Stimulated activated CD8-positive, alpha-beta memory T cell treated with anti-CD3 and anti-CD28 coated beads, Interleukin-15, amount 100 ng/mL, for 24 hours (primary cell): ENCODE measurements at regions not wholly inside any gene's neighbourhood (a gene's known extent, or its start where the extent isn't known, plus 50 kb on each side); places are given as distances from the start of the nearest gene placed in this dataset.

Source experiments
- DNase-seq: peaks from one replicate; pipeline ENCODE4 v3.0.0-alpha.2; 2020; ENCODE audit warnings: low read depth

- DNase-seq: no peak
These were observed 209.4 kb downstream of the DTWD2 start for GRCh38 chr5:118778941-118779340.

- no peak for DNase-seq
These were observed 211.1 kb downstream of the DTWD2 start for GRCh38 chr5:118777189-118777736.

- no peak for DNase-seq
These were observed 211.6 kb downstream of the DTWD2 start for GRCh38 chr5:118776755-118777154.

GRCh38 chr5:118775790-118776499 lies 212.4 kb downstream of the DTWD2 start:
- DNase-seq: no peak

GRCh38 chr5:118768607-118769175 lies 219.7 kb downstream of the DTWD2 start:
- no peak for DNase-seq

- DNase-seq: no peak
These were observed 226.1 kb downstream of the DTWD2 start for GRCh38 chr5:118762291-118762690.

- no peak for DNase-seq
These were observed 226.5 kb downstream of the DTWD2 start for GRCh38 chr5:118761814-118762213.

GRCh38 chr5:118752969-118753368 lies 235.4 kb downstream of the DTWD2 start:
- no peak for DNase-seq

GRCh38 chr5:118736396-118736795 lies 252.0 kb downstream of the DTWD2 start:
- DNase-seq: no peak

- no peak for DNase-seq
These were observed 255.0 kb downstream of the DTWD2 start for GRCh38 chr5:118733394-118733793.

GRCh38 chr5:118728191-118728590 lies 260.2 kb downstream of the DTWD2 start:
- DNase-seq: no peak

- no peak for DNase-seq
These were observed 261.5 kb downstream of the DTWD2 start for GRCh38 chr5:118726891-118727290.

- no peak for DNase-seq
These were observed 265.4 kb downstream of the DTWD2 start for GRCh38 chr5:118723021-118723338.

- DNase-seq: no peak
These were observed 266.0 kb downstream of the DTWD2 start for GRCh38 chr5:118722122-118723020.

GRCh38 chr5:118711727-118712126 lies 276.6 kb downstream of the DTWD2 start:
- no peak for DNase-seq

- no peak for DNase-seq
These were observed 282.2 kb downstream of the DTWD2 start for GRCh38 chr5:118705959-118706667.

GRCh38 chr5:118703241-118703640 lies 285.1 kb downstream of the DTWD2 start:
- no peak for DNase-seq

GRCh38 chr5:118701791-118702190 lies 286.6 kb downstream of the DTWD2 start:
- no peak for DNase-seq

- no peak for DNase-seq
These were observed 287.8 kb downstream of the DTWD2 start for GRCh38 chr5:118700510-118700909.

GRCh38 chr5:118698774-118699173 lies 289.6 kb downstream of the DTWD2 start:
- no peak for DNase-seq

- DNase-seq: no peak
These were observed 292.3 kb downstream of the DTWD2 start for GRCh38 chr5:118696076-118696475.

- no peak for DNase-seq
These were observed 295.5 kb downstream of the DTWD2 start for GRCh38 chr5:118692811-118693342.
